ENCODE measurements at regions not wholly inside any gene's neighbourhood (a gene's known extent, or its start where the extent isn't known, plus 50 kb on each side); places are given as distances from the start of the nearest gene placed in this dataset.

- TF ChIP-seq ZNF174 (tag by site-specific recombination; IDR thresholded peaks at IDR 0.05) (no peak), ZNF660 (tag by site-specific recombination; IDR thresholded peaks at IDR 0.05) (no peak), ZNF274 (IDR thresholded peaks at IDR 0.05; ENCODE audit: low read length) (no peak), ZNF274 (tag by site-specific recombination; IDR thresholded peaks at IDR 0.05; ENCODE audit: borderline replicate concordance) (no peak), CTCF (tag by site-specific recombination; IDR thresholded peaks at IDR 0.05) (no peak), YY1 (tag by site-specific recombination; IDR thresholded peaks at IDR 0.05) (no peak), ZNF501 (tag by site-specific recombination; IDR thresholded peaks at IDR 0.05) (no peak), ZNF248 (tag by site-specific recombination; IDR thresholded peaks at IDR 0.05) (no peak), ZNF600 (tag by site-specific recombination; IDR thresholded peaks at IDR 0.05) (no peak), ZBTB10 (tag by site-specific recombination; IDR thresholded peaks at IDR 0.05) (no peak)
These were observed 107.7 kb downstream of the SLC6A15 start for GRCh38 chr12:84804691-84805473.
